Spleen (tissue), 11 donors: ENCODE measurements at regions not wholly inside any gene's neighbourhood (a gene's known extent, or its start where the extent isn't known, plus 50 kb on each side); places are given as distances from the start of the nearest gene placed in this dataset.

Source experiments
- DNase-seq: peaks from one replicate; pipeline ENCODE4 v3.0.0-alpha.2; 2020
- H3K27ac ChIP-seq, 8 donors: fragments of 200-600 bp; sonication (generic) in 7 of 8; 1 replicate in 4 of 8; 2 replicates in 4 of 8; pipeline versions ENCODE4 v1.5.0 to v1.8.0; 2016 to 2021; ENCODE audit warnings: inconsistent platforms in 4 of 8, mild to moderate bottlenecking in 4 of 8, moderate library complexity in 1 of 8
- H3K27me3 ChIP-seq, 7 donors: fragments of 200-600 bp; sonication (generic) in 6 of 7; replicated peaks in 1 of 7; 1 replicate in 4 of 7; 2 replicates in 3 of 7; pipeline versions ENCODE4 v1.5.0 to v1.8.0; 2016 to 2021; ENCODE audit warnings: inconsistent platforms in 3 of 7, mild to moderate bottlenecking in 1 of 7
- H3K36me3 ChIP-seq, 6 donors: fragments of 200-600 bp; sonication (generic) in 5 of 6; 1 replicate in 4 of 6; 2 replicates in 2 of 6; pipeline versions ENCODE4 v1.5.0 to v1.8.0; 2016 to 2021; ENCODE audit warnings: inconsistent platforms in 2 of 6
- H3K4me1 ChIP-seq, 6 donors: fragments of 200-600 bp; sonication (generic) in 5 of 6; 1 replicate in 3 of 6; 2 replicates in 3 of 6; pipeline versions ENCODE4 v1.5.0 to v1.8.0; 2016 to 2021; ENCODE audit warnings: inconsistent platforms in 3 of 6
- H3K4me3 ChIP-seq, 8 donors: fragments of 200-600 bp; sonication (generic) in 7 of 8; 1 replicate in 4 of 8; 2 replicates in 4 of 8; pipeline versions ENCODE4 v1.5.0 to v1.8.0; 2016 to 2021; ENCODE audit warnings: inconsistent platforms in 4 of 8, mild to moderate bottlenecking in 4 of 8, moderate library complexity in 2 of 8
- H3K9me3 ChIP-seq, 8 donors: fragments of 200-600 bp; sonication (generic) in 7 of 8; 1 replicate in 4 of 8; 2 replicates in 4 of 8; pipeline versions ENCODE4 v1.5.0 to v1.8.0; 2016 to 2021; ENCODE audit warnings: inconsistent platforms in 4 of 8
- POLR2A ChIP-seq, 3 donors: fragments of 450-650 bp; IDR thresholded peaks; one replicate each; pipeline ENCODE4 v1.5.1; 2017; ENCODE audit warnings: antibody characterized with exemption in 3 of 3, mild to moderate bottlenecking in 1 of 3
- POLR2AphosphoS5 ChIP-seq, 3 donors: sonication (generic); formaldehyde crosslinking; IDR thresholded peaks; one replicate each; pipeline ENCODE4 v1.5.1; 2017; ENCODE audit warnings: antibody characterized with exemption in 3 of 3
- WGBS, 5 donors: extraction: QIAGEN DNeasy Blood & Tissue Kit in 3 of 5; methylation state at CpG; one replicate each; pipeline versions ENCODE4 v1.1.5 to v1.1.7; 2013 to 2018; 5-methylcytosine and 5-hydroxymethylcytosine counted together
- intact Hi-C: fragments of 100-400 bp; cut with DNase I; formaldehyde crosslinking; loops from one replicate; pipeline ENCODE4 v1.15.0; 2023; ENCODE audit warnings: low total_unique reads
- TF ChIP-seq, protein P1 (sequence below), 11 experiments: fragments of 200-600 bp in 7 of 11; fragments of 450-650 bp in 4 of 11; sonication (generic) in 4 of 11; IDR thresholded peaks in 8 of 11; conservative IDR thresholded peaks in 3 of 11; 1 replicate in 7 of 11; 2 replicates in 4 of 11; pipeline versions ENCODE4 v1.4.0 to v1.8.0; 2016 to 2021; ENCODE audit warnings: antibody characterized with exemption in 11 of 11, inconsistent platforms in 4 of 11, mild to moderate bottlenecking in 1 of 11
- donor health status: healthy with polysubstance abuse.
- donor health status: DM: no; HTN: no; CAD: no; lungs with moderate emphysema.
- donor health status: DM: no; HTN: no; CAD: no.
- donor health status: Bipolar disorder and iron deficiency.
- donor health status: healthy.
- donor health status: DM: no; HTN: no; CAD: no.
- donor health status: DM: yes; HTN: yes; CAD: no.

DNA sequence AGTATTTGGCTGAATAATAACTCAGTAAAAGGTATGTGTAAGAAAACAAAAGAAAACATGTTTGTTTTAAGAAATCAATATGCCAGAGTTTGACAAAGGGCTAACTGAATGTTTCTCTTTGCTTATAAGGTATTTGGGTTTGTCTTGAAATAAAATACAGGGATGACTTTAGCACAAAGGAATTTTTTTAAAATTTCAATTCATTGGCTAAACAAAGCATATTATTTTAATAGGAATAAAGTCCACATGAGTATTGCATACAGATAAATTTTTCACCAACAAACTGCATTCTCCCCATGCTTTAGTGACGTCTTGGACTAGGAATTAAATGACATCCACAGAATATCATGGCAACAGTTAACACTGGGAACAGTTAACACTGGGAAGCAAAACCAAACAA lies 480.0 kb upstream of the JAG1 start:
- H3K36me3 ChIP-seq = no peaks in the 10 kb centered on the region
- WGBS, 5 donors = 80 to 95% (median 84%) methylated on average over 1 of the region's 1 CpG
- no peak overlapping the region for H3K4me3 ChIP-seq
- intact Hi-C loops = no loop called here
- no peaks in the 10 kb centered on the region for H3K4me1 ChIP-seq
- TF ChIP-seq POLR2A (IDR thresholded peaks at IDR 0.05) (no peak), POLR2AphosphoS5 (IDR thresholded peaks at IDR 0.05) (no peak)
- TF ChIP-seq, protein P1, sequence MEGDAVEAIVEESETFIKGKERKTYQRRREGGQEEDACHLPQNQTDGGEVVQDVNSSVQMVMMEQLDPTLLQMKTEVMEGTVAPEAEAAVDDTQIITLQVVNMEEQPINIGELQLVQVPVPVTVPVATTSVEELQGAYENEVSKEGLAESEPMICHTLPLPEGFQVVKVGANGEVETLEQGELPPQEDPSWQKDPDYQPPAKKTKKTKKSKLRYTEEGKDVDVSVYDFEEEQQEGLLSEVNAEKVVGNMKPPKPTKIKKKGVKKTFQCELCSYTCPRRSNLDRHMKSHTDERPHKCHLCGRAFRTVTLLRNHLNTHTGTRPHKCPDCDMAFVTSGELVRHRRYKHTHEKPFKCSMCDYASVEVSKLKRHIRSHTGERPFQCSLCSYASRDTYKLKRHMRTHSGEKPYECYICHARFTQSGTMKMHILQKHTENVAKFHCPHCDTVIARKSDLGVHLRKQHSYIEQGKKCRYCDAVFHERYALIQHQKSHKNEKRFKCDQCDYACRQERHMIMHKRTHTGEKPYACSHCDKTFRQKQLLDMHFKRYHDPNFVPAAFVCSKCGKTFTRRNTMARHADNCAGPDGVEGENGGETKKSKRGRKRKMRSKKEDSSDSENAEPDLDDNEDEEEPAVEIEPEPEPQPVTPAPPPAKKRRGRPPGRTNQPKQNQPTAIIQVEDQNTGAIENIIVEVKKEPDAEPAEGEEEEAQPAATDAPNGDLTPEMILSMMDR (IDR thresholded peaks at IDR 0.05 in 8 of 11, conservative IDR thresholded peaks at IDR 0.05 in 3 of 11) = no peak
- H3K9me3 ChIP-seq = peaks cover 0 to 13% (median 0%) of the 10 kb centered on the region in 8 donors
- no peak overlapping the region for H3K27ac ChIP-seq
- H3K27me3 ChIP-seq = no peaks in the 10 kb centered on the region
- no peak for DNase-seq

DNA sequence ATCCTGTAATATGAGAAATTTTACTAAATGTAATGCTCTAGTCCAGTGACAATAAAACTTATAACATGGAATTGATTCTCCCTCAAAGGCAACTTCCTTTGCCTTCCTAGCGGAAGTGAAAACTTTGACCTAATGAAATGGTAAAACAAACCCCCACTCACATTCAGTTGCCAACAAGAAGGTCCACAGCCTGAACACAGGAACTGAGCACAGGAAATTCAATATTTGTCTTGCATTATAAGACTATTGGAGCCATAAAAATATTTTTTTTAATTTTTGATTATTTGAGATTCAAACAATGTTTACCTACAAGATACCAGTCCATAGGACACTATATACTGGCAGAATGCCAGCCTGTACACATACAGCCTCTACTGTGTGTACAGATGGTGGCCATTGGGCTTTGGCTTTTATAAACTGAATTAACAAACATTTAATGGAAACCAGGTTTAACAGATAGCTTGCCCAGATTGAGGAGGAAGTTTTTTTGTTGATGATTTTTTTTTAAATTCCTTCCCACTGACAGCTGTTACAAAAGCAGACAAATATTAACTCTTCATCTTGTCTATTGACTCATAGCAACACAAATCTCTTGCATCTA lies 481.5 kb upstream of the JAG1 start:
- WGBS, 5 donors = 34 to 97% (median 86%) methylated on average over 1 of the region's 1 CpG
- intact Hi-C loops = no loop called here
- H3K4me1 ChIP-seq = no peaks in the 10 kb centered on the region
- no peak overlapping the region for H3K4me3 ChIP-seq
- no peak for TF ChIP-seq POLR2A (IDR thresholded peaks at IDR 0.05)
- TF ChIP-seq, protein P1 (IDR thresholded peaks at IDR 0.05 in 8 of 11, conservative IDR thresholded peaks at IDR 0.05 in 3 of 11) = no peak
- TF ChIP-seq POLR2AphosphoS5 (IDR thresholded peaks at IDR 0.05) = no peak
- no peak for DNase-seq
- no peak overlapping the region for H3K27ac ChIP-seq
- H3K27me3 ChIP-seq = no peaks in the 10 kb centered on the region
- no peaks in the 10 kb centered on the region for H3K36me3 ChIP-seq
- H3K9me3 ChIP-seq = peaks cover 0 to 8% (median 0%) of the 10 kb centered on the region in 8 donors

DNA sequence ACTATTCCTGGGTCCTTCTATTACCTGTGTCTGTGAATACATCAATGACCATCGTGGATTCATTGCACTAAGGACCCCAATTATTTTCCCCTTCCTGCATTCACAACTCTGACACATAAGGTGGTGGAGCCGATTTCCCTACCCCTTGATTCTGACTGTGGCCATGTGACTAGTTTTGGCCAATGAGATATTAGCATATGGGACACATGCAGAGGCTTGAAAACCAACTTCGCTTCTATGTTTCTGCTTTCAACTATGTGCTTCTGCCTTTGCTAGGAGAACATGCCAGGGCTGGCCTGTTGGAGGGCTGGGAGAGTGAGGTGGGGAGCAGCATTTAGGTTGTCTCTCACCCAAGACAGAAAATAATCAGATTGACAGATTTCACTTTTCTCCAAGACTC lies 483.1 kb upstream of the JAG1 start:
- Histone ChIP-seq H3K4me3 (no peak overlapping the region), H3K9me3 (no peaks in the 10 kb centered on the region), H3K27ac (no peak overlapping the region), H3K36me3 (no peaks in the 10 kb centered on the region), H3K4me1 (no peaks in the 10 kb centered on the region), H3K27me3 (no peaks in the 10 kb centered on the region)
- intact Hi-C loops = no loop called here
- WGBS, 5 donors = 79 to 95% (median 88%) methylated on average over 3 of the region's 3 CpGs
- no peak for DNase-seq
- TF ChIP-seq POLR2AphosphoS5 (IDR thresholded peaks at IDR 0.05) (no peak), POLR2A (IDR thresholded peaks at IDR 0.05) (no peak)
- TF ChIP-seq, protein P1 (IDR thresholded peaks at IDR 0.05 in 8 of 11, conservative IDR thresholded peaks at IDR 0.05 in 3 of 11) = no peak

DNA sequence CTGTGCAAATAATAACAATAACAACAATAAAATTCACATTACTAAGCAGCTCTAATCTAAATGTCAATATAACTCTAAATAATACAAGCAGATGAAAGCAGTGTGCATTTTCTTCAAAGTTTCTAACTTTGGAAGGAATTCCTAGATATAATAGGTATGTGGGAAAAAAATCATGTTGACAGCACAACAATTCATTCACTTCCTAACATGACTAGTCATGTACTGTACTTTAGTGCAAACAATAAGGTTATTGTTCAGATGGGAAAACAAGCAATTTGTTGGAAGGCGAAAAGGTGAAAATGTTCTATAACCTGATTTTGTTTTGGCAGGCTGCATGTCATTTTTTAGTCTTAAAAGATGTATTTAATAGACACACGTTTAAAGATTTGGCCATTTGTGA lies 484.3 kb upstream of the JAG1 start:
- intact Hi-C loops = no loop called here

More for the DNA sequence above, 484.3 kb upstream of the JAG1 start:
- H3K4me1 ChIP-seq = no peaks in the 10 kb centered on the region
- no peaks in the 10 kb centered on the region for H3K27me3 ChIP-seq
- no peaks in the 10 kb centered on the region for H3K36me3 ChIP-seq
- no peak overlapping the region for H3K4me3 ChIP-seq
- 65 to 79% (median 76%) methylated on average over 2 of the region's 2 CpGs for WGBS, 5 donors
- no peaks in the 10 kb centered on the region for H3K9me3 ChIP-seq
- DNase-seq = no peak
- no peak overlapping the region for H3K27ac ChIP-seq
- TF ChIP-seq, protein P1 (IDR thresholded peaks at IDR 0.05 in 8 of 11, conservative IDR thresholded peaks at IDR 0.05 in 3 of 11) = no peak
- TF ChIP-seq POLR2AphosphoS5 (IDR thresholded peaks at IDR 0.05) = no peak
